ENCODE measurements at regions not wholly inside any gene's neighbourhood (a gene's known extent, or its start where the extent isn't known, plus 50 kb on each side); places are given as distances from the start of the nearest gene placed in this dataset.
"Not testable (repeated sequence)": the region's sequence is repeated elsewhere in the genome, so short reads cannot be mapped to it uniquely, and the experiment has no call there.

- DNase-seq (ENCODE audit: low spot score): no peak
Measured at GRCh38 chr2:56515399-56515798, 331.6 kb downstream of the CCDC85A start.

GRCh38 chr2:56519806-56520205, 336.0 kb downstream of the CCDC85A start:
- no peak for DNase-seq (ENCODE audit: low spot score)

- peak; percentile 8 for DNase-seq (ENCODE audit: low spot score)
Measured at GRCh38 chr2:56522605-56523089, 338.9 kb downstream of the CCDC85A start.

GRCh38 chr2:56523816-56524215, 340.0 kb downstream of the CCDC85A start:
- no peak for DNase-seq (ENCODE audit: low spot score)

GRCh38 chr2:56531668-56532420, 348.1 kb downstream of the CCDC85A start:
- peak; percentile 11 for DNase-seq (ENCODE audit: low spot score)

- DNase-seq (ENCODE audit: low spot score): peak; percentile 7
Measured at GRCh38 chr2:56534321-56534720, 350.5 kb downstream of the CCDC85A start.

- no peak for DNase-seq (ENCODE audit: low spot score)
Measured at GRCh38 chr2:56537756-56538155, 354.0 kb downstream of the CCDC85A start.

GRCh38 chr2:56539618-56540017, 355.8 kb downstream of the CCDC85A start:
- no peak for DNase-seq (ENCODE audit: low spot score)

GRCh38 chr2:56540467-56540866, 356.7 kb downstream of the CCDC85A start:
- DNase-seq (ENCODE audit: low spot score): no peak

- DNase-seq (ENCODE audit: low spot score): peak; percentile 12
Measured at GRCh38 chr2:56540916-56541315, 357.1 kb downstream of the CCDC85A start.

GRCh38 chr2:56542213-56542612, 358.4 kb downstream of the CCDC85A start:
- no peak for DNase-seq (ENCODE audit: low spot score)

GRCh38 chr2:56565143-56565542, 381.4 kb downstream of the CCDC85A start:
- DNase-seq (ENCODE audit: low spot score): peak; percentile 27

GRCh38 chr2:56571074-56571473, 387.3 kb downstream of the CCDC85A start:
- no peak for DNase-seq (ENCODE audit: low spot score)

- no peak for DNase-seq (ENCODE audit: low spot score)
Measured at GRCh38 chr2:56576001-56576400, 392.2 kb downstream of the CCDC85A start.

GRCh38 chr2:56580242-56580641, 396.5 kb downstream of the CCDC85A start:
- DNase-seq (ENCODE audit: low spot score): peak; percentile 37

GRCh38 chr2:56582570-56582969, 398.8 kb downstream of the CCDC85A start:
- DNase-seq (ENCODE audit: low spot score): no peak

- no peak for DNase-seq (ENCODE audit: low spot score)
Measured at GRCh38 chr2:56583796-56584315, 400.1 kb downstream of the CCDC85A start.

GRCh38 chr2:56587456-56587855, 403.7 kb downstream of the CCDC85A start:
- DNase-seq (ENCODE audit: low spot score): peak; percentile 9

GRCh38 chr2:56589194-56589593, 405.4 kb downstream of the CCDC85A start:
- no peak for DNase-seq (ENCODE audit: low spot score)

- no peak for DNase-seq (ENCODE audit: low spot score)
Measured at GRCh38 chr2:56589835-56590234, 406.0 kb downstream of the CCDC85A start.

GRCh38 chr2:56590611-56591010, 406.8 kb downstream of the CCDC85A start:
- no peak for DNase-seq (ENCODE audit: low spot score)

GRCh38 chr2:56606086-56606485, 422.3 kb downstream of the CCDC85A start:
- not testable (repeated sequence) for DNase-seq (ENCODE audit: low spot score)

- DNase-seq (ENCODE audit: low spot score): no peak
Measured at GRCh38 chr2:56613254-56613653, 429.5 kb downstream of the CCDC85A start.

- peak; percentile 23 for DNase-seq (ENCODE audit: low spot score)
Measured at GRCh38 chr2:56613920-56614319, 430.1 kb downstream of the CCDC85A start.
